K562 (cell line): ENCODE measurements at regions not wholly inside any gene's neighbourhood (a gene's known extent, or its start where the extent isn't known, plus 50 kb on each side); places are given as distances from the start of the nearest gene placed in this dataset.

Source experiments
- CTCF ChIP-seq, 3 experiments: IDR thresholded peaks in 2 of 3; conservative IDR thresholded peaks in 1 of 3; 2 replicates each; pipeline ENCODE4 v1.5.1; 2011 to 2012; ENCODE audit warnings: low read length in 3 of 3, mild to moderate bottlenecking in 3 of 3, control low read depth in 2 of 3, improper control_type of control experiment in 1 of 3, inconsistent platforms in 1 of 3, low read depth in 1 of 3, mixed read lengths in 1 of 3, moderate library complexity in 1 of 3; ENCODE audit not compliant: insufficient read depth in 2 of 3
- TF ChIP-seq, protein P1 (sequence below): fragments of 450-650 bp; conservative IDR thresholded peaks from 2 replicates; pipeline ENCODE4 v1.6.1; 2016; ENCODE audit warnings: missing genetic modification characterization, low read depth, mild to moderate bottlenecking, missing compliant biosample characterization, moderate library complexity

DNA sequence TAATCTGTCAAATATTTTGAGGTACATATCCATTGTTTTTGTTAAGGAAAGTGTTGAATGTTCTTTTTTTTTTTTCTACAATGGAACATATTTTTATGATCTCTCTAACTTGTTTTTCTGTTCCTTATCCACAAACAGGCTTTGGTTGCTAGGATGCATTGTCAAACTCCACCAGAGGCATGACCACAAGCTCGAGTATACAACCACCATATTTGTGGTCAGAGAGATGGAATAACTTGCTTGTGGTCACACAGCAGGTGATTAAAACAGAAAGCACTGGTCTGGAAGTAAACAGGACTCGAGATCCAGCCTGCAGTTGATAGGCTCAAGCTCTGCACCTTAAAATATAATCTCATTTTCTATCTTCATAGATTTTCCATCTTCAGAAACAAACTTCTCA is 105.8 kb upstream of the ADAMTS18 start:
- TF ChIP-seq, protein P1, sequence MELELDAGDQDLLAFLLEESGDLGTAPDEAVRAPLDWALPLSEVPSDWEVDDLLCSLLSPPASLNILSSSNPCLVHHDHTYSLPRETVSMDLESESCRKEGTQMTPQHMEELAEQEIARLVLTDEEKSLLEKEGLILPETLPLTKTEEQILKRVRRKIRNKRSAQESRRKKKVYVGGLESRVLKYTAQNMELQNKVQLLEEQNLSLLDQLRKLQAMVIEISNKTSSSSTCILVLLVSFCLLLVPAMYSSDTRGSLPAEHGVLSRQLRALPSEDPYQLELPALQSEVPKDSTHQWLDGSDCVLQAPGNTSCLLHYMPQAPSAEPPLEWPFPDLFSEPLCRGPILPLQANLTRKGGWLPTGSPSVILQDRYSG (tag): no peak
- no peak for TF ChIP-seq CTCF (IDR thresholded peaks at IDR 0.05 in 2 of 3, conservative IDR thresholded peaks at IDR 0.05 in 1 of 3; ENCODE audit: insufficient read depth in 2 of 3, low read depth in 1 of 3, low read length in 3 of 3)
